H1 (cell line): ENCODE measurements at regions not wholly inside any gene's neighbourhood (a gene's known extent, or its start where the extent isn't known, plus 50 kb on each side); places are given as distances from the start of the nearest gene placed in this dataset.

Experiments used
- CTCF ChIA-PET: fragments of 300-600 bp; sonication (Branson Sonifier 250); formaldehyde crosslinking; loops from one replicate; lab custom pipeline; 2021; ENCODE audit not compliant: partially characterized antibody; lab: Charles Lee
- POLR2A ChIA-PET: fragments of 300-600 bp; sonication (Branson Sonifier 250); formaldehyde crosslinking; loops from one replicate; lab custom pipeline; 2021; ENCODE audit warnings: inconsistent platforms; ENCODE audit not compliant: partially characterized antibody; lab: Charles Lee
- DNase-seq, 2 experiments: peaks; one replicate each; pipeline versions ENCODE4 v3.0.0 to v3.0.0-alpha.2; 2010 to 2022; ENCODE audit warnings: low spot score in 2 of 2, low read depth in 1 of 2, mixed read lengths in 1 of 2
- FAIRE-seq: peaks from 2 replicates; lab custom pipeline; 2011; peaks lifted over from hg19 to GRCh38; lab: Jason Lieb, UNC
- H2AFZ ChIP-seq: 2 replicates; pipeline ENCODE4 v1.8.1; 2012; ENCODE audit warnings: low read length, inconsistent platforms
- H2AK5ac ChIP-seq: 2 replicates; pipeline ENCODE4 v1.6.1; 2013; ENCODE audit warnings: low read depth, low read length
- H2BK120ac ChIP-seq: replicated peaks from 2 replicates; pipeline ENCODE3; 2013; ENCODE audit warnings: low read depth, low read length, inconsistent platforms
- H2BK12ac ChIP-seq: 2 replicates; pipeline ENCODE4 v1.6.1; 2013; ENCODE audit warnings: low read depth, low read length
- H2BK15ac ChIP-seq: 2 replicates; pipeline ENCODE4 v1.6.1; 2013; ENCODE audit warnings: low read length
- H2BK20ac ChIP-seq: 2 replicates; pipeline ENCODE4 v1.6.1; 2013; ENCODE audit warnings: low read length
- H2BK5ac ChIP-seq: 2 replicates; pipeline ENCODE4 v1.6.1; 2013; ENCODE audit warnings: low read depth, low read length
- H3K14ac ChIP-seq: 2 replicates; pipeline ENCODE4 v1.6.1; 2013; ENCODE audit warnings: inconsistent platforms; ENCODE audit not compliant: insufficient read length
- H3K18ac ChIP-seq: 2 replicates; pipeline ENCODE4 v1.6.1; 2013; ENCODE audit warnings: low read length; ENCODE audit errors: extremely low read depth
- H3K23ac ChIP-seq: 2 replicates; pipeline ENCODE4 v1.6.1; 2013; ENCODE audit warnings: inconsistent platforms; ENCODE audit not compliant: insufficient read length
- H3K23me2 ChIP-seq: 2 replicates; pipeline ENCODE4 v1.6.1; 2013; ENCODE audit warnings: low read depth, low read length
- H3K27ac ChIP-seq: 2 replicates; pipeline ENCODE4 v1.6.1; 2011; ENCODE audit warnings: low read depth, low read length, inconsistent platforms
- H3K27me3 ChIP-seq, 4 experiments: replicated peaks in 1 of 4; 1 replicate in 1 of 4; 2 replicates in 3 of 4; pipeline versions ENCODE4 v1.6.1 to v1.8.1; 2011 to 2013; ENCODE audit warnings: low read length in 3 of 4, mild to moderate bottlenecking in 3 of 4, inconsistent platforms in 2 of 4, mixed read lengths in 2 of 4, moderate library complexity in 1 of 4; ENCODE audit not compliant: control insufficient read depth in 3 of 4, insufficient read depth in 3 of 4; ENCODE audit errors: extremely low read depth in 1 of 4
- H3K36me3 ChIP-seq, 4 experiments: 2 replicates each; pipeline versions ENCODE4 v1.6.1 to v1.8.1; 2011 to 2013; ENCODE audit warnings: mild to moderate bottlenecking in 4 of 4, low read length in 3 of 4, moderate library complexity in 2 of 4, control low read depth in 1 of 4, inconsistent platforms in 1 of 4; ENCODE audit not compliant: insufficient read depth in 4 of 4, control insufficient read depth in 2 of 4
- H3K4ac ChIP-seq: replicated peaks from 2 replicates; pipeline ENCODE3; 2013; ENCODE audit warnings: low read length, low read depth, mixed read lengths, inconsistent platforms; ENCODE audit not compliant: insufficient read length
- H3K4me1 ChIP-seq, 4 experiments: replicated peaks in 1 of 4; 1 replicate in 1 of 4; 2 replicates in 3 of 4; pipeline versions ENCODE4 v1.6.1 to v1.8.1; 2011 to 2013; ENCODE audit warnings: low read length in 3 of 4, inconsistent platforms in 2 of 4, mixed read lengths in 1 of 4; ENCODE audit not compliant: insufficient read depth in 4 of 4, control insufficient read depth in 3 of 4
- H3K4me2 ChIP-seq, 2 experiments: 2 replicates each; pipeline versions ENCODE4 v1.6.1 to v1.8.1; 2011 to 2013; ENCODE audit warnings: low read depth in 2 of 2, low read length in 2 of 2, control low read depth in 1 of 2, inconsistent platforms in 1 of 2, mild to moderate bottlenecking in 1 of 2; ENCODE audit not compliant: insufficient read depth in 1 of 2
- H3K4me3 ChIP-seq, 4 experiments: fragments of 200-600, 300-600 bp in 1 of 4; sonication (generic), shearing (Covaris generic), sonication (Bioruptor Twin) in 1 of 4; 2 replicates each; pipeline versions ENCODE4 v1.5.1 to v1.8.1; 2011 to 2016; ENCODE audit warnings: low read length in 4 of 4, low read depth in 3 of 4, control low read depth in 2 of 4, inconsistent platforms in 2 of 4, mild to moderate bottlenecking in 2 of 4, mixed read lengths in 1 of 4, moderate library complexity in 1 of 4; ENCODE audit not compliant: insufficient read depth in 2 of 4; ENCODE audit errors: extremely low read depth in 1 of 4
- H3K56ac ChIP-seq: replicated peaks from 2 replicates; pipeline ENCODE3; 2013; ENCODE audit warnings: low read depth, mild to moderate bottlenecking, mixed read lengths, low read length, inconsistent platforms; ENCODE audit not compliant: insufficient read length
- H3K79me1 ChIP-seq: 2 replicates; pipeline ENCODE4 v1.6.1; 2013; ENCODE audit warnings: low read depth, low read length, control low read depth
- H3K79me2 ChIP-seq, 2 experiments: 2 replicates each; pipeline versions ENCODE4 v1.6.1 to v1.8.1; 2012 to 2013; ENCODE audit warnings: low read length in 2 of 2, mild to moderate bottlenecking in 2 of 2, inconsistent platforms in 1 of 2; ENCODE audit not compliant: insufficient read depth in 2 of 2, control insufficient read depth in 1 of 2
- H3K9ac ChIP-seq, 4 experiments: replicated peaks in 1 of 4; 1 replicate in 1 of 4; 2 replicates in 3 of 4; pipeline versions ENCODE4 v1.6.1 to v1.8.1; 2011 to 2013; ENCODE audit warnings: low read depth in 3 of 4, low read length in 3 of 4, control low read depth in 2 of 4, mild to moderate bottlenecking in 2 of 4, moderate library complexity in 2 of 4, inconsistent platforms in 1 of 4; ENCODE audit errors: extremely low read depth in 1 of 4
- H3K9me3 ChIP-seq, 2 experiments: 2 replicates each; pipeline versions ENCODE4 v1.6.1 to v1.8.1; 2012 to 2013; ENCODE audit warnings: mild to moderate bottlenecking in 2 of 2, moderate library complexity in 2 of 2, control low read depth in 1 of 2, inconsistent platforms in 1 of 2, low read depth in 1 of 2, low read length in 1 of 2, mixed read lengths in 1 of 2; ENCODE audit not compliant: insufficient read depth in 2 of 2
- H4K20me1 ChIP-seq, 2 experiments: replicated peaks in 1 of 2; 2 replicates each; pipeline versions ENCODE3 to v1.8.1; 2011 to 2013; ENCODE audit warnings: inconsistent platforms in 2 of 2, low read length in 2 of 2, mild to moderate bottlenecking in 1 of 2; ENCODE audit not compliant: insufficient read depth in 2 of 2, control insufficient read depth in 1 of 2
- H4K5ac ChIP-seq: 2 replicates; pipeline ENCODE4 v1.6.1; 2013; ENCODE audit warnings: low read length, low read depth, mixed read lengths, inconsistent platforms; ENCODE audit not compliant: insufficient read length
- H4K8ac ChIP-seq: 2 replicates; pipeline ENCODE4 v1.8.0; 2013; ENCODE audit warnings: mild to moderate bottlenecking, moderate library complexity, low read length, inconsistent platforms; ENCODE audit not compliant: insufficient read depth; ENCODE audit errors: extremely low read depth
- H4K91ac ChIP-seq: replicated peaks from 2 replicates; pipeline ENCODE3; 2013; ENCODE audit warnings: low read length, mixed read lengths, inconsistent platforms; ENCODE audit not compliant: insufficient read length
- EGR1 ChIP-seq: IDR thresholded peaks from 2 replicates; pipeline ENCODE4 v1.6.1; 2011; ENCODE audit warnings: low read depth, low read length, borderline replicate concordance
- ZNF274 ChIP-seq: IDR thresholded peaks from 2 replicates; pipeline ENCODE4 v1.7.0; 2012; ENCODE audit warnings: low read length, borderline replicate concordance; ENCODE audit errors: extremely low read depth
- WGBS, 2 experiments: shearing (Covaris generic) in 1 of 2; methylation state at CpG; one replicate each; pipeline versions ENCODE4 v1.1.6 to v1.1.7; 2013 to 2015; ENCODE audit warnings: low lambda C conversion rate in 2 of 2, mixed read lengths in 2 of 2, inconsistent platforms in 1 of 2, low coverage in 1 of 2, missing lambda C conversion rate in 1 of 2; ENCODE audit not compliant: insufficient replicate concordance in 2 of 2, insufficient coverage in 1 of 2, insufficient read length in 1 of 2; ENCODE audit errors: extremely low coverage in 1 of 2, missing lambda C conversion rate in 1 of 2; 5-methylcytosine and 5-hydroxymethylcytosine counted together

- Histone ChIP-seq H3K14ac (no peak overlapping the region), H4K20me1 (no peaks in the 10 kb centered on the region)
- CTCF ChIA-PET, result interaction anchor here (1.0 to 1.5 kb wide), 2 partner anchors 13 to 50 kb away, joined by 3 to 8 read pairs; no protein-coding TSS in a partner anchor
Observed at GRCh38 chr3:168260859-168261258, 165.1 kb upstream of the GOLIM4 start.

More at GRCh38 chr3:168260859-168261258, 165.1 kb upstream of the GOLIM4 start:
- Histone ChIP-seq H2BK20ac (no peak overlapping the region), H3K18ac (no peak overlapping the region), H3K27me3 (no peaks in the 10 kb centered on the region), H3K27ac (no peak overlapping the region), H2BK15ac (no peak overlapping the region), H3K9me3 (0 out of 4 replicates have a peak, but pooled peaks cover 0 to 2% of the 10 kb centered on the region in 2 experiments), H3K36me3 (no peaks in the 10 kb centered on the region), H3K4me2 (no peak overlapping the region), H3K9ac (no peak overlapping the region), H2BK120ac (no peak overlapping the region), H3K4ac (no peak overlapping the region), H3K56ac (no peak overlapping the region), H2AFZ (no peak overlapping the region), H3K79me1 (no peaks in the 10 kb centered on the region), H2BK5ac (no peak overlapping the region), H2BK12ac (no peak overlapping the region), H3K23me2 (no peaks in the 10 kb centered on the region), H4K91ac (no peak overlapping the region), H3K23ac (no peak overlapping the region), H4K5ac (no peak overlapping the region), H3K4me1 (0 out of 7 replicates have a peak, but pooled peaks cover 0 to 4% (median 0%) of the 10 kb centered on the region in 4 experiments), H4K8ac (no peak overlapping the region), H3K4me3 (no peak overlapping the region), H2AK5ac (no peak overlapping the region), H3K79me2 (peaks cover 0 to 7% of the 10 kb centered on the region in 2 experiments; a peak in 2 of 4 replicates)
- POLR2A ChIA-PET, result no interaction called here
- FAIRE-seq (no peak), DNase-seq (no peak)
- 87% methylated on average over 1 of the region's 1 CpG; no CpG with 5 or more reads in 1 of the 2 experiments for WGBS, 2 experiments
- TF ChIP-seq ZNF274, result no peak
- no peak for TF ChIP-seq EGR1
